Adrenal gland (tissue), 9 donors: ENCODE measurements at regions not wholly inside any gene's neighbourhood (a gene's known extent, or its start where the extent isn't known, plus 50 kb on each side); places are given as distances from the start of the nearest gene placed in this dataset.

Experiments
- DNase-seq, 7 donors: peaks; one replicate each; pipeline ENCODE4 v3.0.0-alpha.2; 2019 to 2020
- H3K27ac ChIP-seq, 5 donors: fragments of 200-600 bp; sonication (generic) in 4 of 5; 1 replicate in 3 of 5; 2 replicates in 2 of 5; pipeline versions ENCODE4 v1.5.1 to v1.8.0; 2016 to 2020; ENCODE audit warnings: mild to moderate bottlenecking in 1 of 5
- H3K27me3 ChIP-seq: fragments of 200-600 bp; 2 replicates; pipeline ENCODE4 v1.8.0; 2021
- H3K36me3 ChIP-seq, 2 donors: fragments of 200-600 bp; replicated peaks in 1 of 2; 1 replicate in 1 of 2; 2 replicates in 1 of 2; pipeline versions ENCODE4 v1.5.1 to v1.8.0; 2018 to 2022
- H3K4me1 ChIP-seq, 2 donors: fragments of 200-600 bp; replicated peaks in 1 of 2; 1 replicate in 1 of 2; 2 replicates in 1 of 2; pipeline versions ENCODE4 v1.5.1 to v1.8.0; 2018 to 2021
- H3K4me3 ChIP-seq, 4 donors: fragments of 200-600 bp; sonication (generic) in 3 of 4; one replicate each; pipeline ENCODE4 v1.5.1; 2016 to 2018
- H3K9me3 ChIP-seq, 3 donors: fragments of 200-600 bp; sonication (generic) in 1 of 3; replicated peaks in 1 of 3; 1 replicate in 2 of 3; 2 replicates in 1 of 3; pipeline versions ENCODE4 v1.5.1 to v1.8.0; 2016 to 2021
- POLR2A ChIP-seq, 2 donors: fragments of 450-650 bp; IDR thresholded peaks; one replicate each; pipeline ENCODE4 v1.6.1; 2017; ENCODE audit warnings: antibody characterized with exemption in 2 of 2, mild to moderate bottlenecking in 2 of 2, moderate library complexity in 1 of 2
- WGBS, 4 donors: extraction: QIAGEN DNeasy Blood & Tissue Kit in 2 of 4; methylation state at CpG; one replicate each; pipeline versions ENCODE4 v1.1.5 to v1.1.7; 2013 to 2017; 5-methylcytosine and 5-hydroxymethylcytosine counted together
- intact Hi-C, 2 donors: fragments of 100-400 bp; cut with DNase I; formaldehyde crosslinking; loops; one replicate each; pipeline versions ENCODE4 v1.14.1 to v1.15.0; 2022 to 2023
- TF ChIP-seq, protein P1 (sequence below), 6 experiments: fragments of 450-650 bp in 4 of 6; fragments of 200-600 bp in 2 of 6; sonication (generic) in 1 of 6; IDR thresholded peaks; 1 replicate in 5 of 6; 2 replicates in 1 of 6; pipeline versions ENCODE4 v1.5.1 to v1.8.0; 2016 to 2021; ENCODE audit warnings: antibody characterized with exemption in 6 of 6, mild to moderate bottlenecking in 2 of 6, moderate library complexity in 1 of 6
- donor health status: healthy with polysubstance abuse.
- donor health status: Bipolar disorder and iron deficiency.
- donor health status: DM: yes; HTN: yes; CAD: no.
- donor health status: DM: no; HTN: no; CAD: no.
- donor health status: DM: no; HTN: no; CAD: no.

- intact Hi-C loops = no loop called here
- Histone ChIP-seq H3K4me3 (no peak overlapping the region), H3K27ac (no peak overlapping the region), H3K27me3 (no peaks in the 10 kb centered on the region), H3K4me1 (peaks cover 7 to 16% of the 10 kb centered on the region in 2 donors), H3K36me3 (no peaks in the 10 kb centered on the region), H3K9me3 (no peaks in the 10 kb centered on the region)
- TF ChIP-seq, protein P1, sequence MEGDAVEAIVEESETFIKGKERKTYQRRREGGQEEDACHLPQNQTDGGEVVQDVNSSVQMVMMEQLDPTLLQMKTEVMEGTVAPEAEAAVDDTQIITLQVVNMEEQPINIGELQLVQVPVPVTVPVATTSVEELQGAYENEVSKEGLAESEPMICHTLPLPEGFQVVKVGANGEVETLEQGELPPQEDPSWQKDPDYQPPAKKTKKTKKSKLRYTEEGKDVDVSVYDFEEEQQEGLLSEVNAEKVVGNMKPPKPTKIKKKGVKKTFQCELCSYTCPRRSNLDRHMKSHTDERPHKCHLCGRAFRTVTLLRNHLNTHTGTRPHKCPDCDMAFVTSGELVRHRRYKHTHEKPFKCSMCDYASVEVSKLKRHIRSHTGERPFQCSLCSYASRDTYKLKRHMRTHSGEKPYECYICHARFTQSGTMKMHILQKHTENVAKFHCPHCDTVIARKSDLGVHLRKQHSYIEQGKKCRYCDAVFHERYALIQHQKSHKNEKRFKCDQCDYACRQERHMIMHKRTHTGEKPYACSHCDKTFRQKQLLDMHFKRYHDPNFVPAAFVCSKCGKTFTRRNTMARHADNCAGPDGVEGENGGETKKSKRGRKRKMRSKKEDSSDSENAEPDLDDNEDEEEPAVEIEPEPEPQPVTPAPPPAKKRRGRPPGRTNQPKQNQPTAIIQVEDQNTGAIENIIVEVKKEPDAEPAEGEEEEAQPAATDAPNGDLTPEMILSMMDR (IDR thresholded peaks at IDR 0.05) = no peak
- TF ChIP-seq POLR2A (IDR thresholded peaks at IDR 0.05) = no peak
- DNase-seq = peak in 2 of 7 donors; percentile 9 to 10
- WGBS, 4 donors = 88 to 100% (median 91%) methylated on average over 2 of the region's 2 CpGs
Observed at GRCh38 chr2:128496700-128497099, 178.0 kb upstream of the HS6ST1 start.

- Histone ChIP-seq H3K36me3 (no peaks in the 10 kb centered on the region), H3K4me1 (peaks cover 7 to 16% of the 10 kb centered on the region in 2 donors), H3K27ac (no peak overlapping the region), H3K9me3 (no peaks in the 10 kb centered on the region), H3K27me3 (no peaks in the 10 kb centered on the region), H3K4me3 (no peak overlapping the region)
- DNase-seq = peak in 3 of 7 donors; percentile 9 to 35 (median 16)
- WGBS, 4 donors = 91 to 100% (median 94%) methylated on average over 2 to 5 of the region's 5 CpGs
- no peak for TF ChIP-seq POLR2A (IDR thresholded peaks at IDR 0.05)
- TF ChIP-seq, protein P1 (IDR thresholded peaks at IDR 0.05) = no peak
- intact Hi-C loops = no loop called here
Observed at GRCh38 chr2:128497461-128497860, 178.8 kb upstream of the HS6ST1 start.

DNA sequence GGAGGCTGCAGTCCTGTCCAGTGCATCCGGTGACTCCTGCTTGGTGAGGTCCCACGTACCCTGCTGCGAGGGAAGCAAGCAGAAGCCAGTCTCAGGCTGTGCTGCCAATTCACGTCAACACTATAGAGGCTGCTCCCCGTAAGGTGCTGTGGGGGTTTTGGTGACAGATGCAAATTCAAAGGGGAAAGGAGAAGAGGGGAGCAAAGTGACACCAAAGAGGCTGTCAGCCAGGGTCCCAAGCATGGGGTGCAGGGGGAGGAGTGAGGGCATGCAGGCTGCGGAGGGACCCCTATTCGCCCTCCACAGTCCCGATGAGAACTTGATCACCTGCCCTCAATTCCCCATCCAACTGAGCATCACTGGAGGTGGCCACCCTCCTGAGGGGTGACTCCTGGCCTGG is 179.4 kb upstream of the HS6ST1 start:
- WGBS, 4 donors = 96 to 100% (median 98%) methylated on average over 4 to 8 of the region's 8 CpGs
- no peaks in the 10 kb centered on the region for H3K9me3 ChIP-seq
- intact Hi-C loops = no loop called here

DNA sequence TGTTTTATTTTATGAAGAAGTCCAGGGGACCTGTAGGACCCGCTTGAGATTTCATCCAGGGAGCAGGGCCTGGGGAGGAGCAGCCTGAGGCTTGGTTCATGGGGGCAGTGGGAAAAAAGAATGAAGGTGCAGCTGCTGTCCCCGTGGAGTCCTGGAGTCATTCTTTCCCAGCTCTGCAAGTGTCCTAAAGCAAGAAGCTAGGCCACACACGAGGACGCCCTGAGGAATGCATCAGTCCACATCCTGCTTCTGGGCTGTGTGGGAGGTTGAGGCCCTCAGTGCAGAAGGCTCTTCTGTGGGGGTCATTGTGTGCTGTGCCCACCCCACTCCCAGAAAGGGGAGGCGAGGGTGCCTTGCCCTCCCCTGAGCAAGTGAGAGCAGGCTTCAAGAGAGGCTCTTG is 179.9 kb upstream of the HS6ST1 start:
- H3K27ac ChIP-seq = no peak overlapping the region
- intact Hi-C loops = no loop called here
- H3K4me3 ChIP-seq = no peak overlapping the region
- WGBS, 4 donors = 75 to 88% (median 80%) methylated on average over 4 to 5 of the region's 5 CpGs
- H3K27me3 ChIP-seq = no peaks in the 10 kb centered on the region
- no peaks in the 10 kb centered on the region for H3K36me3 ChIP-seq
- peak in 2 of 7 donors; percentile 11 to 29 for DNase-seq
- H3K9me3 ChIP-seq = no peaks in the 10 kb centered on the region
- H3K4me1 ChIP-seq = peaks cover 7 to 16% of the 10 kb centered on the region in 2 donors
- no peak for TF ChIP-seq POLR2A (IDR thresholded peaks at IDR 0.05)
- TF ChIP-seq, protein P1 (IDR thresholded peaks at IDR 0.05) = no peak

More for the DNA sequence above, 179.4 kb upstream of the HS6ST1 start:
- TF ChIP-seq, protein P1 (IDR thresholded peaks at IDR 0.05) = no peak
- TF ChIP-seq POLR2A (IDR thresholded peaks at IDR 0.05) = no peak
- Histone ChIP-seq H3K27ac (no peak overlapping the region), H3K4me3 (no peak overlapping the region), H3K4me1 (peaks cover 7 to 16% of the 10 kb centered on the region in 2 donors), H3K36me3 (no peaks in the 10 kb centered on the region), H3K27me3 (no peaks in the 10 kb centered on the region)
- DNase-seq = peak in 3 of 7 donors; percentile 5 to 11 (median 8)
